Erythroblast (primary cell): ENCODE measurements at regions not wholly inside any gene's neighbourhood (a gene's known extent, or its start where the extent isn't known, plus 50 kb on each side); places are given as distances from the start of the nearest gene placed in this dataset.

Experiments used
- GATA1 ChIP-seq: IDR thresholded peaks from 2 replicates; pipeline ENCODE4 v1.6.1; 2011; ENCODE audit warnings: low read depth, mild to moderate bottlenecking, control low read depth, low read length, moderate library complexity
- POLR2A ChIP-seq: IDR thresholded peaks from 2 replicates; pipeline ENCODE4 v1.6.1; 2011; ENCODE audit warnings: mild to moderate bottlenecking, low read length

DNA sequence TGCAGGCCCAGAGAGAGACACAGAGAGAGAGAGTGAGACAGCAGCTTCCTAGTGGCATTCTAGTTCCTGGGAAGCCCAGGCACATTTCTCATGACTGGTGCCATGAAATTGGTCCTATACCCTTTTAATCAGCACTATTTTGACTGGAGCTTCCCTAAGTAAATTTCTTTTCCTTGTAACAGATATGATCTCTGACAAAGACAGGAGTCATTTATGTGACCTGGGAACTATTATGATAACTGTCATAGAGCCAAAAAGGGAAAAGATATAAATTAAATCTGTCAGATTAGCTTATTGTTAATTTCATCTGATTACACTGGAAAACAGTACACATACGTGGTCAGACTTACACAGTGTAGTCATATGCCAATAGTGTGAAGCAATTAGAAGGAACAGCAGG lies 161.3 kb upstream of the HNRNPA3 start:
- TF ChIP-seq GATA1 (no peak), POLR2A (no peak)
